Fibroblast of pulmonary artery (primary cell): ENCODE measurements at regions not wholly inside any gene's neighbourhood (a gene's known extent, or its start where the extent isn't known, plus 50 kb on each side); places are given as distances from the start of the nearest gene placed in this dataset.

Experiments
- DNase-seq: peaks from one replicate; pipeline ENCODE4 v3.0.0-alpha.2; 2010; ENCODE audit warnings: low read depth
- H3K4me3 ChIP-seq: replicated peaks from 2 replicates; pipeline ENCODE4 v1.5.1; 2011; ENCODE audit warnings: low read depth, mild to moderate bottlenecking, control low read depth, low read length, moderate library complexity
- TF ChIP-seq, protein P1 (sequence below): IDR thresholded peaks from 2 replicates; pipeline ENCODE4 v1.5.1; 2011; ENCODE audit warnings: mild to moderate bottlenecking, control low read depth, low read length, inconsistent platforms; ENCODE audit errors: missing control alignments

DNA sequence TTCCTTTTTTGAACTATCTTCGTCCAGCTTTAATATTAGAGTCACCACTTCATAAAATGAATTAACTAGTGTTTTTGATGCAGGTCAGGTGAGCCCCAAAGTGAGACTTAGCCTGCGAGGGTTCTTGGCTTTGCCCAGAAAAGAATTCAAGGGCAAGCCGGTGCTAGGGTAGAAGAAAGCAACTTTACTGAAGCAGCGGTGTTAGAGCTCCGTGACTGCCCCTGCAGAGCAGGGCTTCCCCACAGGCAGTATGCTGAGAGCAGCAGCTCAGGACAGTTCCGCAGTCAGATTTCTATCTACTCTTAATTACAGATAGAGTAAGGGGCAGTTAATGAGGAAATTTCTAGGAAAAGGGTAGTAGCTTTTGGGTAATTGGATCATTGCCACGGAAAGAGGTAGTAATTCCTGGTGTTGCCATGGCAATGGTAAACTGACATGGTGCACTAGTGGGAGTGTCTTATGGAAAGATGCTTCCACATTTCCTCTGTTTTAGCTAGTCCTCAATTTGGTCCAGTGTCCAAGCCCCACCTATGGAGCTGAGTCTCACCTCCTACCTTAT is 432.2 kb upstream of the ZNF507 start:
- H3K4me3 ChIP-seq, result no peak overlapping the region
- TF ChIP-seq, protein P1, sequence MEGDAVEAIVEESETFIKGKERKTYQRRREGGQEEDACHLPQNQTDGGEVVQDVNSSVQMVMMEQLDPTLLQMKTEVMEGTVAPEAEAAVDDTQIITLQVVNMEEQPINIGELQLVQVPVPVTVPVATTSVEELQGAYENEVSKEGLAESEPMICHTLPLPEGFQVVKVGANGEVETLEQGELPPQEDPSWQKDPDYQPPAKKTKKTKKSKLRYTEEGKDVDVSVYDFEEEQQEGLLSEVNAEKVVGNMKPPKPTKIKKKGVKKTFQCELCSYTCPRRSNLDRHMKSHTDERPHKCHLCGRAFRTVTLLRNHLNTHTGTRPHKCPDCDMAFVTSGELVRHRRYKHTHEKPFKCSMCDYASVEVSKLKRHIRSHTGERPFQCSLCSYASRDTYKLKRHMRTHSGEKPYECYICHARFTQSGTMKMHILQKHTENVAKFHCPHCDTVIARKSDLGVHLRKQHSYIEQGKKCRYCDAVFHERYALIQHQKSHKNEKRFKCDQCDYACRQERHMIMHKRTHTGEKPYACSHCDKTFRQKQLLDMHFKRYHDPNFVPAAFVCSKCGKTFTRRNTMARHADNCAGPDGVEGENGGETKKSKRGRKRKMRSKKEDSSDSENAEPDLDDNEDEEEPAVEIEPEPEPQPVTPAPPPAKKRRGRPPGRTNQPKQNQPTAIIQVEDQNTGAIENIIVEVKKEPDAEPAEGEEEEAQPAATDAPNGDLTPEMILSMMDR, result no peak
- DNase-seq, result no peak

DNA sequence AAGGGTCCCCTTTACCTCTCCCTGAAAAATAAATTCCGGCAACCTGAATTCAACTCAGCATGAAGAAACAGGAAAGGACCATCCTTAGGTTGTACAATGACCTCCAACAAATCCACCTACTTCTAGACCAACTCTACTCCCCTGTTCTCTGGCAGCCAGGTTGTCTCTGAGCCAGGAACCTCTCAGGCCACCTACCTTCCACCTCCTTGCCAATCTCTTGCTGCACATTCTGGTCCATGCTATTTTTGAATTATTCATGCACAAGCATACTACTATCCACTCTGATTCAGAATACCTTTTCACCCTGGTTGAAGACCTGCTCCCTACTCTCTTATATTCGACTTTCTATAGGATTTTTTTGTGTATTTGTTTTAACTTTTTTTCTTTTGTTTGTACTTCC is 415.0 kb upstream of the ZNF507 start:
- TF ChIP-seq, protein P1, result no peak
- no peak for DNase-seq
- H3K4me3 ChIP-seq, result no peak overlapping the region

DNA sequence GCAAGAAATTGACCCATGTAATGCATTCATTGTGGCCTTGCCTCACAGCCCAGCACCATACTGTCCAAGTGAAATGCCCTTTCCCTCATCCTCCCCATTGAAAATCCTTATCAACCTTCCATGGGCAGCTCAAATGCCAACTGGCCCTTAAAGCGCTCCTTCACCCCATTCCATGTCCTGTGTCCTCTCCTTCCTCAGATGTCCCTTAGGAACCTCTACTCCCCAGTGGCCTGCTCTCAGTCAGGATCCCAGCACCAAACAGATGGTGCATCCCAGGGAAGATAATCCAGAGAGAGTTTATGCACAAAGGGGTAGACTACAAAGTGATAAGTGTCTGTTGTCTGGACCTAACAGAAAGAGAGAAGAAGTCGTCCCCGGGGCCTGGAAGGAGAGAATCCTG is 407.4 kb upstream of the ZNF507 start:
- no peak for DNase-seq
- H3K4me3 ChIP-seq, result no peak overlapping the region
- TF ChIP-seq, protein P1, result no peak

DNA sequence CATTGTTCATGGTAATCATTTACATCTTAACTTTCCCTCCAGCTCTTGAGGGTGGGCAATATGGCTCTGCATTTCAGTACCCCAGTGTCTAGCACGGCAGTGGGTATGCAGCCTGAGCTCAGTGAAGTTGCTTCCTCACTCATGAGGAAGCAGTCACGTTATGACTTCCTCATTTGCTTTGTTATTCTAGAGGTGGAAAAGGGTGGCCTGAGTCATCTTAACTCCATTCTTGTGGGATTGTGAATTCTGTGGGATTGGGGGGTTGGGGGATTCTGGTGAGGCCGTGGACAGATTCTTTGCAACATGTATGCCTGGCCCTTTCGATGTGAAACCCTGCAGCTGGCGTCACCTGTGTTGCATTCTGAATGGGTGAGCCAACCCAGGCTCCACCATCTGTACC is 406.7 kb upstream of the ZNF507 start:
- H3K4me3 ChIP-seq, result no peak overlapping the region
- DNase-seq, result no peak
- TF ChIP-seq, protein P1, result no peak

DNA sequence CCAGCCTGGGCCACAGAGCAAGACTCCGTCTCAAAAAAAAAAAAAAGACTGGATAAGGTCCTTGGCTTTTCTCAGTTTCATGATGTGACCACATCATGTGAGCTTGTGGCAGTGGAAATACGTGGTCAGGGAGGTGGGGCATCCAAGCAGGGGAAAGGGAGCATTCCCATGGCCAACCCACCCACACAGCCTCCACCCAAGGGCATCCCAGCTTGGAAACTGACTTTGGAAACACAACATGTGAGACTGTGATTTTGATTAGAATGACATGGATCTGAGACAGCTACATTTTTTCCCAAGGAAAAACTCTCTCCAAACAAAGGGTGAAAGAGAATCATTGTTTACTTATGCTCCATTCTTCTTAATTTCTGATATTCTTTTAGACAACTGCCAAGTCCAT is 405.0 kb upstream of the ZNF507 start:
- no peak overlapping the region for H3K4me3 ChIP-seq
- TF ChIP-seq, protein P1, result no peak
- no peak for DNase-seq

DNA sequence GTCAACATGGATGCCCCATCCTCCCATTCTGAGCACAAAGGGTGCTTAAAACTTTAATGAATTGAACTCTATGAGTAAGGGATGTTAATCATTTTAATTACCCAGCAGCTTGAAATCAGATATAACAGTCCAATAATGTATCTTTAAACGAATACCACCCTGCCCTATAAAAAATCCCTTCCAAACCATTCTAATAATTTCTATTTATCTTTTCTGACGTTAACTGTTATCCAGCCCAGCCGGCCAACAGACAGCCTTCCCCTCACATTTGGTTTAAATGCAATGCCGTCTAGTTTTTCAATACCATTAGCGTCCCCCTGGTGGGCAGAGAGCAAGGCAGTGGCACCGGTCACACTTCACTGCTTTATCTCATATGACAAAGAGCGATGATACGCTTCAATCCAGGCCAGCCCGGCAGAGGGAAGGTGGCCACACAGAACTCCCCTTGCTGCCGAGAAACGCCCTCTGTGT is 402.2 kb upstream of the ZNF507 start:
- DNase-seq, result no peak
- TF ChIP-seq, protein P1, result no peak
- no peak overlapping the region for H3K4me3 ChIP-seq

DNA sequence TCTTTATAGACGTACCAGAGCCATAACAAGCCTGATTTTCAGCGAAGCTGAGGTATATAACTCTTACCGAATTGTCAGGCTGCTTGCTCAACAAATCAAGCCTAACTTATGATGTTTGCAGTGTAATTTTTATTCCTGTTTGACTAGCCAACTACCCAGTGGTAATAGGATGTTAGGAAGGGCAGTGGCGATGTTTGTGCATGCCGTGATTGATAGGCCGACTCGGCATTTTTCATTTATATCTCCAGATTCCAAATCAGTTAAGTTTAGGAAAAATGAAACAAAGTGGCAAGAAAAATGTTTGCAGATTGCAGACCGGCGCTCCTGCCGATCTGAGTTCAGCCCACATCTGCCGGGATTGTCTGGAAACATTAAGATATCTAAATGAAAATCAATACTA is 401.6 kb upstream of the ZNF507 start:
- no peak overlapping the region for H3K4me3 ChIP-seq
- TF ChIP-seq, protein P1, result no peak
- DNase-seq, result no peak
